Transverse colon (tissue), 4 donors: ENCODE measurements at regions not wholly inside any gene's neighbourhood (a gene's known extent, or its start where the extent isn't known, plus 50 kb on each side); places are given as distances from the start of the nearest gene placed in this dataset.

Experiments
- DNase-seq: peaks from one replicate; pipeline ENCODE4 v3.0.0-alpha.2; 2019
- H3K27ac ChIP-seq, 4 donors: fragments of 200-600 bp; sonication (generic); 2 replicates each; pipeline ENCODE4 v1.5.1; 2016 to 2018; ENCODE audit warnings: inconsistent platforms in 4 of 4
- H3K27me3 ChIP-seq: fragments of 200-600 bp; sonication (generic); 2 replicates; pipeline ENCODE4 v1.5.1; 2017; ENCODE audit warnings: inconsistent platforms
- H3K36me3 ChIP-seq, 4 donors: fragments of 200-600 bp; sonication (generic); 2 replicates each; pipeline ENCODE4 v1.5.1; 2017 to 2019; ENCODE audit warnings: inconsistent platforms in 4 of 4
- H3K4me1 ChIP-seq, 4 donors: fragments of 200-600 bp; sonication (generic); 2 replicates each; pipeline ENCODE4 v1.5.1; 2017 to 2020; ENCODE audit warnings: inconsistent platforms in 4 of 4
- H3K4me3 ChIP-seq, 4 donors: fragments of 200-600 bp; sonication (generic); 1 replicate in 1 of 4; 2 replicates in 3 of 4; pipeline versions ENCODE4 v1.5.1 to v1.6.1; 2017 to 2019; ENCODE audit warnings: inconsistent platforms in 4 of 4
- H3K9me3 ChIP-seq, 2 donors: fragments of 200-600 bp; sonication (generic); 2 replicates each; pipeline ENCODE4 v1.5.1; 2017 to 2019; ENCODE audit warnings: inconsistent platforms in 2 of 2
- EP300 ChIP-seq: sonication (generic); formaldehyde crosslinking; IDR thresholded peaks from one replicate; pipeline ENCODE4 v1.6.1; 2017; ENCODE audit warnings: antibody characterized with exemption, low read depth
- POLR2A ChIP-seq: fragments of 450-650 bp; IDR thresholded peaks from one replicate; pipeline ENCODE4 v1.6.1; 2016; ENCODE audit warnings: antibody characterized with exemption, mild to moderate bottlenecking, moderate library complexity
- POLR2AphosphoS5 ChIP-seq, 3 donors: sonication (generic); formaldehyde crosslinking; IDR thresholded peaks; one replicate each; pipeline ENCODE4 v1.6.1; 2016; ENCODE audit warnings: antibody characterized with exemption in 3 of 3
- WGBS, 2 donors: methylation state at CpG; one replicate each; pipeline ENCODE4 v1.1.5; 2018; ENCODE audit warnings: low coverage in 1 of 2; 5-methylcytosine and 5-hydroxymethylcytosine counted together
- in situ Hi-C, 4 donors: fragments of 200-750 bp; cut with MboI; loops; one replicate each; pipeline versions ENCODE4 v1.15.0 to v1.15.1; 2017; ENCODE audit warnings: low sequenced_read_pairs in 3 of 4, low pct_ligation_motif_present in 1 of 4, low pct_unique_long_range_greater_than_20kb in 1 of 4
- intact Hi-C: fragments of 100-400 bp; cut with DNase I; formaldehyde crosslinking; loops from one replicate; pipeline ENCODE4 v1.15.1; 2023; ENCODE audit warnings: low total_unique reads
- TF ChIP-seq, protein P1 (sequence below), 5 experiments: fragments of 200-600 bp in 3 of 5; fragments of 450-650 bp in 2 of 5; sonication (generic) in 3 of 5; IDR thresholded peaks; 1 replicate in 2 of 5; 2 replicates in 3 of 5; pipeline ENCODE4 v1.5.1; 2016 to 2017; ENCODE audit warnings: antibody characterized with exemption in 5 of 5, inconsistent platforms in 3 of 5, mild to moderate bottlenecking in 2 of 5, moderate library complexity in 1 of 5

DNA sequence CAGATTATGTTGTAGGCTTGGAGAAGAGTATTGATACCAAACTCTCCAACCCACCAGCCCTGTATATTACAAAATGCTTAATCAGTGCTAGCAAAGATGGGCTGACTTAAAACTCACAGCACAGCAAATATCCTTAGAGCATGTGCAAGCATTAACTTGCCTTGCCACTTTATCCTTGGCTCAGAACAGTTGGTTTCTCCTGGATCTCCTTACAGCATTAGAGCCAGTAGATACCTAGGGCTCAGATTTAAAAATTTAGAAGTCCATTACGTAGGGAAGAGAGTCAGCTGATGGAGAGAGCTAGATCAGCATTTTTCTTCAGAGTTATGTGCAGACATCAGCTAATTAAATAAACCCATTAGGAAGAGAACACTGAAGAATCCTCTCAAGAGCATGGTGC is 198.5 kb upstream of the ZBED5 start:
- no peak for DNase-seq
- H3K36me3 ChIP-seq = no peaks in the 10 kb centered on the region
- peak overlapping the region; percentile 6 to 72 (median 54) for H3K27ac ChIP-seq
- WGBS, 2 donors = 55 to 59% methylated on average over 1 of the region's 1 CpG
- peaks cover 3 to 6% of the 10 kb centered on the region in 2 donors for H3K9me3 ChIP-seq
- intact Hi-C loops (no loop called here), in situ Hi-C loops (no loop called here)
- no peaks in the 10 kb centered on the region for H3K27me3 ChIP-seq
- no peaks in the 10 kb centered on the region for H3K4me1 ChIP-seq
- no peak overlapping the region for H3K4me3 ChIP-seq
- TF ChIP-seq EP300 (no peak), POLR2A (no peak), POLR2AphosphoS5 (IDR thresholded peaks at IDR 0.05) (no peak)
- TF ChIP-seq, protein P1, sequence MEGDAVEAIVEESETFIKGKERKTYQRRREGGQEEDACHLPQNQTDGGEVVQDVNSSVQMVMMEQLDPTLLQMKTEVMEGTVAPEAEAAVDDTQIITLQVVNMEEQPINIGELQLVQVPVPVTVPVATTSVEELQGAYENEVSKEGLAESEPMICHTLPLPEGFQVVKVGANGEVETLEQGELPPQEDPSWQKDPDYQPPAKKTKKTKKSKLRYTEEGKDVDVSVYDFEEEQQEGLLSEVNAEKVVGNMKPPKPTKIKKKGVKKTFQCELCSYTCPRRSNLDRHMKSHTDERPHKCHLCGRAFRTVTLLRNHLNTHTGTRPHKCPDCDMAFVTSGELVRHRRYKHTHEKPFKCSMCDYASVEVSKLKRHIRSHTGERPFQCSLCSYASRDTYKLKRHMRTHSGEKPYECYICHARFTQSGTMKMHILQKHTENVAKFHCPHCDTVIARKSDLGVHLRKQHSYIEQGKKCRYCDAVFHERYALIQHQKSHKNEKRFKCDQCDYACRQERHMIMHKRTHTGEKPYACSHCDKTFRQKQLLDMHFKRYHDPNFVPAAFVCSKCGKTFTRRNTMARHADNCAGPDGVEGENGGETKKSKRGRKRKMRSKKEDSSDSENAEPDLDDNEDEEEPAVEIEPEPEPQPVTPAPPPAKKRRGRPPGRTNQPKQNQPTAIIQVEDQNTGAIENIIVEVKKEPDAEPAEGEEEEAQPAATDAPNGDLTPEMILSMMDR (IDR thresholded peaks at IDR 0.05) = no peak

DNA sequence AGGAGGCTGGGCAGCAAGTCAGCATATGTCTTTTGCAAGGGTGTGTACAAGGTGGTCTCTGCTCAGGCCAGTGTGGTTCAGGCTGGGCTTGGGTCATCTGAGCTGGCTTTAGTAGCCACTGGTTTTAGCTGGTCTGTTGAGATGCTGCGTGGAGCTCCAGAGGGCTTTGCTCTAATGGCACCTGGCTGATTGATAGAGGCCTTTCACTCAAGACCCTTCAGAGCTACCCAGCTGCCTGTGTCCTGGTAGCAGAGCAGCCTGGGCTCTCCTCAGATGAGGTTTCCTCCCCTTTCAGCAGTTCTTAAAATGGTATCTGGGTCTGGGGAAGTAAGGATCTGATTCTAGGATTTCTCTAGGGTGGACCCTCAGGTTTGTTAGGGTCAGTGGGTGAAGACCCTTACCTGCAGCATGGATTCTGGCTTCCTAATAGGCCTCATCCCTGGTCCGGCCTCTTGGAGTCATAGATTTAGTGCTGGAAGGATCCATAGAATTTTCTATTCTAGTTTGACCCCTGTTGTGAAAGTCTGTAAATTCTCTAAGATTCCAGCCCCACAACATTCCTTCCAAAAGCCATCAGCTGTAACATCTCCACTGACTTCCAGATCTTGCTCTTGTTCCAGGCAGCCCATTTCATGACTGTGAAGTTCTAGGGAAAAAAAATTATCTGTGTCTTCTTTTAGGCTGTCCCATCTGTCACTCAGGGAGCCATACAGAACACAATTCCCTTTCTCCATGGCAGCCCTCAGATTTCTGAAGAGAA is 190.2 kb upstream of the ZBED5 start:
- Histone ChIP-seq H3K4me1 (no peaks in the 10 kb centered on the region), H3K27me3 (no peaks in the 10 kb centered on the region), H3K9me3 (no peaks in the 10 kb centered on the region), H3K36me3 (no peaks in the 10 kb centered on the region), H3K27ac (no peak overlapping the region), H3K4me3 (no peak overlapping the region)
- DNase-seq = no peak
- intact Hi-C loops (no loop called here), in situ Hi-C loops (loop anchor here in 2 of 4 donors (25.0 kb wide), 1 partner anchor 214 kb away; no protein-coding TSS in a partner anchor)
- TF ChIP-seq, protein P1 (IDR thresholded peaks at IDR 0.05) = no peak
- TF ChIP-seq EP300 (no peak), POLR2AphosphoS5 (IDR thresholded peaks at IDR 0.05) (no peak), POLR2A (no peak)
- 66% methylated on average over 2 of the region's 2 CpGs; no CpG with 5 or more reads in 1 of the 2 donors for WGBS, 2 donors

DNA sequence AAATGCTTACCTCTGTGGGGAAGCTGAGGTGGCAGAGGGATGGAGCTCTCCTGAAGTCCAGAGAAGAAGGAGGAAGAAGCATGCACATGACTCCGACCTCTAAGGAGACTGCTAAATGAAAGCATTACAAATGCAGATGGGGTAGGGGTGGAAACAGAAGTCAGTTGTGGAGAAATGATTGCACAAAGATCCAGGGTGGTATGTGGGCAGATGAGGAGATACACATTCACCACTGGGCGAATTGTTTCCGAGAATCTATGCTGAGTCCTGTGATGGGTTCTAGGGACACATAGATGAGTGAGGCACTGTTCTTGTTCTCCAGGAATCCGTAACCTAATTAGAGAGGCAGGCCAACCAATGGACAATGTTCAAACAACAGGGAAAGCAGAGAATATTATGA is 188.9 kb upstream of the ZBED5 start:
- no peak for DNase-seq
- H3K36me3 ChIP-seq = no peaks in the 10 kb centered on the region
- TF ChIP-seq POLR2AphosphoS5 (IDR thresholded peaks at IDR 0.05) (no peak), POLR2A (no peak), EP300 (no peak)
- TF ChIP-seq, protein P1 (IDR thresholded peaks at IDR 0.05) = no peak
- H3K4me3 ChIP-seq = no peak overlapping the region
- H3K9me3 ChIP-seq = no peaks in the 10 kb centered on the region
- H3K27me3 ChIP-seq = no peaks in the 10 kb centered on the region
- in situ Hi-C loops = loop anchor here in 2 of 4 donors (25.0 kb wide), 1 partner anchor 216 kb away; no protein-coding TSS in a partner anchor
- H3K27ac ChIP-seq = no peak overlapping the region
- H3K4me1 ChIP-seq = no peaks in the 10 kb centered on the region
- WGBS, 2 donors = 89 to 90% methylated on average over 3 to 4 of the region's 4 CpGs
- intact Hi-C loops = no loop called here

DNA sequence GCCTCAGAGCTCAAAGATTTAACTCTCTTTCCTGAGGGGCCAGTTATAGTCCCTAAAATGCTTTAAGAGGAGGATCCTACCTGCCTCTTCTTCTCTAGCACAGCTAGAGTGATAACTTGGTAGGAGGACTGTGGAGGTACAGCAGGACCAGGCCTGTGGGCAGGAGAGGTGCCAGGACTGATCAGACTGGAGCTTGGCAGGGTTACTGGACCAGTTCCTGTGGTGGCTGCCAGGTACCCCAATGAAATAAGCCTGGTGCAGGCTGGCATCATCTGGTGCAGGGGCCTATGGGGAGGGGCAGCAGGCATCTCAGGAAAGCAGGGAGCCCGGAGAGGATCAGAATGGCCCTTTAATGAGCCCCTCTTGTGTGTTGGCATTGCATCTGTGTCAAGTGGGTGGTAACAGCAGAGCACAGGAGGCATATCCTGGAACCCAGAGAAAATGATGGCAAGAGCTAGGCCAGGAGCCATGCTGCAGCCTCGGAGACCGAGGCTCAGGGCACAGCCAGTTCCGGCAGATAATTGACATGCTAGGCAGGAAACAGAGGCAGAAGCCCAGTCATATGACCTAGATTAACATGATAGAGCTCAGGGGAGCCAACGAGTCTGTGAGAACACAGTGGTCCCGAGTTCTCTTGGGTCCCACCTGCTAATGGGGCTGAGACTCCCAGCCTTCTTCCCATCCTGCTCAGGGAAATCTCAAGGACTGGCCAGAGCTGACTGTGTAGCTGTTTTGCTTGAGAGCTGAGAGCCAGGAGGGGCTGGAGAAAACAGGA is 187.5 kb upstream of the ZBED5 start:
- Histone ChIP-seq H3K36me3 (no peaks in the 10 kb centered on the region), H3K4me1 (peaks cover 0 to 1% (median 0%) of the 10 kb centered on the region in 4 donors), H3K27ac (no peak overlapping the region), H3K4me3 (no peak overlapping the region), H3K9me3 (no peaks in the 10 kb centered on the region), H3K27me3 (no peaks in the 10 kb centered on the region)
- in situ Hi-C loops = loop anchor here in 2 of 4 donors (25.0 kb wide), 1 partner anchor 217 kb away; no protein-coding TSS in a partner anchor
- 77 to 92% methylated on average over 2 to 6 of the region's 6 CpGs for WGBS, 2 donors
- no peak for DNase-seq
- intact Hi-C loops = no loop called here
- TF ChIP-seq, protein P1 (IDR thresholded peaks at IDR 0.05) = no peak
- no peak for TF ChIP-seq POLR2AphosphoS5 (IDR thresholded peaks at IDR 0.05)
